GM21528 (cell line): ENCODE measurements at regions not wholly inside any gene's neighbourhood (a gene's known extent, or its start where the extent isn't known, plus 50 kb on each side); places are given as distances from the start of the nearest gene placed in this dataset.
"Not testable (repeated sequence)": the region's sequence is repeated elsewhere in the genome, so short reads cannot be mapped to it uniquely, and the experiment has no call there.

Experiments
- ATAC-seq: cut with Tn5 transposase; IDR thresholded peaks from one replicate; pipeline ENCODE4 v1.9.1; 2021; ENCODE audit warnings: mild to moderate bottlenecking, moderate library complexity; ENCODE audit not compliant: unreplicated experiment, low FRiP score

- ATAC-seq = no peak
Measured at GRCh38 chr17:62160816-62161215, 95.7 kb upstream of the MED13 start.

- no peak for ATAC-seq
Measured at GRCh38 chr17:62159994-62160393, 94.9 kb upstream of the MED13 start.

- no peak for ATAC-seq
Measured at GRCh38 chr17:62156949-62157348, 91.9 kb upstream of the MED13 start.

GRCh38 chr17:62154909-62155308, 89.8 kb upstream of the MED13 start:
- no peak for ATAC-seq

GRCh38 chr17:62150471-62150870, 85.4 kb upstream of the MED13 start:
- no peak for ATAC-seq

GRCh38 chr17:62149961-62150360, 84.9 kb upstream of the MED13 start:
- no peak for ATAC-seq

GRCh38 chr17:62147284-62147683, 82.2 kb upstream of the MED13 start:
- no peak for ATAC-seq

- no peak for ATAC-seq
Measured at GRCh38 chr17:62140836-62141235, 75.8 kb upstream of the MED13 start.

- no peak for ATAC-seq
Measured at GRCh38 chr17:62140376-62140775, 75.3 kb upstream of the MED13 start.

- ATAC-seq = not testable (repeated sequence)
Measured at GRCh38 chr17:62139690-62140354, 74.7 kb upstream of the MED13 start.

GRCh38 chr17:62139141-62139540, 74.1 kb upstream of the MED13 start:
- no peak for ATAC-seq

- not testable (repeated sequence) for ATAC-seq
Measured at GRCh38 chr17:62138676-62139121, 73.6 kb upstream of the MED13 start.

GRCh38 chr17:62137734-62138624, 72.9 kb upstream of the MED13 start:
- not testable (repeated sequence) for ATAC-seq

GRCh38 chr17:62137013-62137733, 72.1 kb upstream of the MED13 start:
- not testable (repeated sequence) for ATAC-seq

GRCh38 chr17:62135742-62136141, 70.7 kb upstream of the MED13 start:
- ATAC-seq = no peak

- not testable (repeated sequence) for ATAC-seq
Measured at GRCh38 chr17:62135096-62135495, 70.0 kb upstream of the MED13 start.

- no peak for ATAC-seq
Measured at GRCh38 chr17:62134397-62134796, 69.3 kb upstream of the MED13 start.

GRCh38 chr17:62131271-62131670, 66.2 kb upstream of the MED13 start:
- not testable (repeated sequence) for ATAC-seq

- ATAC-seq = no peak
Measured at GRCh38 chr17:62130739-62131138, 65.7 kb upstream of the MED13 start.

GRCh38 chr17:62126292-62126691, 61.2 kb upstream of the MED13 start:
- no peak for ATAC-seq

- ATAC-seq = no peak
Measured at GRCh38 chr17:62125307-62125706, 60.2 kb upstream of the MED13 start.
